ENCODE measurements at regions not wholly inside any gene's neighbourhood (a gene's known extent, or its start where the extent isn't known, plus 50 kb on each side); places are given as distances from the start of the nearest gene placed in this dataset.
"Not testable (repeated sequence)": the region's sequence is repeated elsewhere in the genome, so short reads cannot be mapped to it uniquely, and the experiment has no call there.

GRCh38 chr11:116030697-116031331 lies 526.6 kb upstream of the CADM1 start:
- H3K9me3 ChIP-seq (ENCODE audit: control insufficient read depth, low read length) = no peaks in the 10 kb centered on the region
- Mint-ChIP-seq H3K27ac (no peak overlapping the region), H3K9me3 (no peaks in the 10 kb centered on the region), H3K27me3 (ENCODE audit: insufficient read depth) (peaks cover 17% of the 10 kb centered on the region), H3K4me3 (no peak overlapping the region), H3K36me3 (ENCODE audit: low read depth) (no peaks in the 10 kb centered on the region), H3K4me1 (peaks cover 27% of the 10 kb centered on the region)
- H3K4me3 ChIP-seq (ENCODE audit: low read length) = no peak overlapping the region
- peaks cover 20% of the 10 kb centered on the region for H3K4me1 ChIP-seq (ENCODE audit: control insufficient read depth, insufficient read depth, low read length)
- H3K36me3 ChIP-seq (ENCODE audit: control insufficient read depth, insufficient read depth, low read length) = no peaks in the 10 kb centered on the region
- H3K27me3 ChIP-seq (ENCODE audit: control insufficient read depth, insufficient read depth, low read length, poor library complexity, severe bottlenecking) = no peaks in the 10 kb centered on the region
- 93 to 95% methylated on average over 2 of the region's 4 CpGs for WGBS, 2 experiments (ENCODE audit: insufficient coverage in 1 of 2, insufficient read length in 1 of 2)
- no peak overlapping the region for H3K9ac ChIP-seq (ENCODE audit: extremely low read depth, low read length, poor library complexity, severe bottlenecking)
- no peak overlapping the region for H3K27ac ChIP-seq (ENCODE audit: low read depth, low read length)
- DNase-seq = no peak
- TF ChIP-seq CTCF (conservative IDR thresholded peaks at IDR 0.05) = no peak

- H3K4me1 ChIP-seq (ENCODE audit: control insufficient read depth, insufficient read depth, low read length); H3K27ac ChIP-seq (ENCODE audit: low read depth, low read length); H3K4me1 Mint-ChIP-seq; H3K4me3 ChIP-seq (ENCODE audit: low read length); H3K9ac ChIP-seq (ENCODE audit: extremely low read depth, low read length, poor library complexity, severe bottlenecking); H3K9me3 ChIP-seq (ENCODE audit: control insufficient read depth, low read length); H3K36me3 ChIP-seq (ENCODE audit: control insufficient read depth, insufficient read depth, low read length); DNase-seq; H3K4me3 Mint-ChIP-seq; H3K27me3 ChIP-seq (ENCODE audit: control insufficient read depth, insufficient read depth, low read length, poor library complexity, severe bottlenecking); H3K36me3 Mint-ChIP-seq (ENCODE audit: low read depth); H3K27ac Mint-ChIP-seq: not testable (repeated sequence)
- peaks cover 18% of the 10 kb centered on the region for H3K9me3 Mint-ChIP-seq
- H3K27me3 Mint-ChIP-seq (ENCODE audit: insufficient read depth) = peaks cover 21% of the 10 kb centered on the region
- 95 to 100% methylated on average over 1 of the region's 1 CpG for WGBS, 2 experiments (ENCODE audit: insufficient coverage in 1 of 2, insufficient read length in 1 of 2)
Measured at GRCh38 chr11:116028506-116028905, 524.3 kb upstream of the CADM1 start.

- no peak overlapping the region for H3K27ac Mint-ChIP-seq
- H3K9me3 Mint-ChIP-seq = peaks cover 5% of the 10 kb centered on the region
- Histone ChIP-seq H3K27me3 (ENCODE audit: control insufficient read depth, insufficient read depth, low read length, poor library complexity, severe bottlenecking) (no peaks in the 10 kb centered on the region), H3K9ac (ENCODE audit: extremely low read depth, low read length, poor library complexity, severe bottlenecking) (no peak overlapping the region), H3K36me3 (ENCODE audit: control insufficient read depth, insufficient read depth, low read length) (no peaks in the 10 kb centered on the region), H3K4me1 (ENCODE audit: control insufficient read depth, insufficient read depth, low read length) (no peaks in the 10 kb centered on the region), H3K4me3 (ENCODE audit: low read length) (no peak overlapping the region), H3K9me3 (ENCODE audit: control insufficient read depth, low read length) (peaks cover 8% of the 10 kb centered on the region), H3K27ac (ENCODE audit: low read depth, low read length) (no peak overlapping the region)
- peaks cover 32% of the 10 kb centered on the region for H3K27me3 Mint-ChIP-seq (ENCODE audit: insufficient read depth)
- peaks cover 11% of the 10 kb centered on the region for H3K4me1 Mint-ChIP-seq
- H3K4me3 Mint-ChIP-seq = no peak overlapping the region
- H3K36me3 Mint-ChIP-seq (ENCODE audit: low read depth) = no peaks in the 10 kb centered on the region
- no peak for TF ChIP-seq CTCF (conservative IDR thresholded peaks at IDR 0.05)
- no peak for DNase-seq
Measured at GRCh38 chr11:115999437-115999836, 495.2 kb upstream of the CADM1 start.

GRCh38 chr11:115996808-115997188 lies 492.6 kb upstream of the CADM1 start:
- H3K9me3 Mint-ChIP-seq = peaks cover 2% of the 10 kb centered on the region
- peaks cover 10% of the 10 kb centered on the region for H3K4me1 Mint-ChIP-seq
- no peak for DNase-seq
- no peaks in the 10 kb centered on the region for H3K36me3 ChIP-seq (ENCODE audit: control insufficient read depth, insufficient read depth, low read length)
- H3K27ac ChIP-seq (ENCODE audit: low read depth, low read length) = no peak overlapping the region
- H3K36me3 Mint-ChIP-seq (ENCODE audit: low read depth) = no peaks in the 10 kb centered on the region
- no peak overlapping the region for H3K27ac Mint-ChIP-seq
- H3K27me3 ChIP-seq (ENCODE audit: control insufficient read depth, insufficient read depth, low read length, poor library complexity, severe bottlenecking) = no peaks in the 10 kb centered on the region
- H3K9ac ChIP-seq (ENCODE audit: extremely low read depth, low read length, poor library complexity, severe bottlenecking) = no peak overlapping the region
- H3K4me3 Mint-ChIP-seq = no peak overlapping the region
- no peaks in the 10 kb centered on the region for H3K9me3 ChIP-seq (ENCODE audit: control insufficient read depth, low read length)
- no peaks in the 10 kb centered on the region for H3K4me1 ChIP-seq (ENCODE audit: control insufficient read depth, insufficient read depth, low read length)
- WGBS, 2 experiments (ENCODE audit: insufficient coverage in 1 of 2, insufficient read length in 1 of 2) = 92 to 93% methylated on average over 2 to 3 of the region's 3 CpGs
- H3K27me3 Mint-ChIP-seq (ENCODE audit: insufficient read depth) = peaks cover 38% of the 10 kb centered on the region
- H3K4me3 ChIP-seq (ENCODE audit: low read length) = no peak overlapping the region
- no peak for TF ChIP-seq CTCF (conservative IDR thresholded peaks at IDR 0.05)

Measured in endodermal cell (in vitro differentiated cells).